ENCODE measurements at regions not wholly inside any gene's neighbourhood (a gene's known extent, or its start where the extent isn't known, plus 50 kb on each side); places are given as distances from the start of the nearest gene placed in this dataset.
"Not testable (repeated sequence)": the region's sequence is repeated elsewhere in the genome, so short reads cannot be mapped to it uniquely, and the experiment has no call there.

- intact Hi-C loops (cut with DNase I, micrococcal nuclease), result no loop called here
- ATAC-seq (ENCODE audit: poor library complexity) (no peak), DNase-seq (no peak)
- H3K27me3 Mint-ChIP-seq, result no peaks in the 10 kb centered on the region
- H3K4me1 Mint-ChIP-seq (ENCODE audit: low read depth), result no peaks in the 10 kb centered on the region
- no peak overlapping the region for H3K27ac Mint-ChIP-seq
- Histone ChIP-seq H3K27ac (ENCODE audit: low read depth in 1 of 2, low read length in 2 of 2) (no peak overlapping the region), H3K36me3 (ENCODE audit: insufficient read depth, low read length) (no peaks in the 10 kb centered on the region), H3K9me3 (ENCODE audit: control insufficient read depth in 1 of 2, insufficient read depth in 1 of 2, low read length in 2 of 2) (no peaks in the 10 kb centered on the region), H3K27me3 (ENCODE audit: control insufficient read depth in 1 of 2, insufficient read depth in 2 of 2, low read length in 2 of 2) (no peaks in the 10 kb centered on the region), H3K4me3 (ENCODE audit: low read length) (no peak overlapping the region), H3K4me1 (ENCODE audit: insufficient read depth, low read length) (no peaks in the 10 kb centered on the region)
- H3K36me3 Mint-ChIP-seq (ENCODE audit: low read depth), result no peaks in the 10 kb centered on the region
- H3K4me3 Mint-ChIP-seq, result no peak overlapping the region
- CTCF ChIA-PET, result interaction anchor here (1.0 kb wide), 1 partner anchor 21 kb away, joined by 3 read pairs; no protein-coding TSS in a partner anchor
- no peak for TF ChIP-seq CTCF (IDR thresholded peaks at IDR 0.05)
- H3K9me3 Mint-ChIP-seq, result no peaks in the 10 kb centered on the region
- POLR2A ChIA-PET, result interaction anchor here (0.5 kb wide), 1 partner anchor 103 kb away, joined by 3 read pairs; no protein-coding TSS in a partner anchor
Measured at GRCh38 chr12:116378002-116378401, 100.5 kb upstream of the MED13L start.

- Mint-ChIP-seq H3K4me3 (no peak overlapping the region), H3K27me3 (no peaks in the 10 kb centered on the region), H3K36me3 (ENCODE audit: low read depth) (no peaks in the 10 kb centered on the region), H3K27ac (no peak overlapping the region), H3K9me3 (no peaks in the 10 kb centered on the region), H3K4me1 (ENCODE audit: low read depth) (no peaks in the 10 kb centered on the region)
- no peak for ATAC-seq (ENCODE audit: poor library complexity)
- ChIA-PET CTCF (no interaction called here), POLR2A (no interaction called here)
- Histone ChIP-seq H3K36me3 (ENCODE audit: insufficient read depth, low read length) (no peaks in the 10 kb centered on the region), H3K4me3 (ENCODE audit: low read length) (no peak overlapping the region), H3K27ac (ENCODE audit: low read depth in 1 of 2, low read length in 2 of 2) (no peak overlapping the region), H3K27me3 (ENCODE audit: control insufficient read depth in 1 of 2, insufficient read depth in 2 of 2, low read length in 2 of 2) (no peaks in the 10 kb centered on the region), H3K4me1 (ENCODE audit: insufficient read depth, low read length) (no peaks in the 10 kb centered on the region), H3K9me3 (ENCODE audit: control insufficient read depth in 1 of 2, insufficient read depth in 1 of 2, low read length in 2 of 2) (no peaks in the 10 kb centered on the region)
- DNase-seq, result peak in 2 of 14 experiments; percentile 18 to 27
- intact Hi-C loops (cut with DNase I, micrococcal nuclease), result no loop called here
- no peak for TF ChIP-seq CTCF (IDR thresholded peaks at IDR 0.05)
Measured at GRCh38 chr12:116380108-116380507, 102.6 kb upstream of the MED13L start.

- DNase-seq; H3K4me1 Mint-ChIP-seq (ENCODE audit: low read depth); POLR2A ChIA-PET; ATAC-seq (ENCODE audit: poor library complexity); H3K9me3 Mint-ChIP-seq; H3K9me3 ChIP-seq (ENCODE audit: control insufficient read depth in 1 of 2, insufficient read depth in 1 of 2, low read length in 2 of 2); H3K36me3 Mint-ChIP-seq (ENCODE audit: low read depth); H3K27ac Mint-ChIP-seq; H3K27me3 ChIP-seq (ENCODE audit: control insufficient read depth in 1 of 2, insufficient read depth in 2 of 2, low read length in 2 of 2); H3K4me3 Mint-ChIP-seq; H3K4me1 ChIP-seq (ENCODE audit: insufficient read depth, low read length); H3K27me3 Mint-ChIP-seq; H3K36me3 ChIP-seq (ENCODE audit: insufficient read depth, low read length); intact Hi-C loops (cut with DNase I, micrococcal nuclease); CTCF ChIA-PET; H3K4me3 ChIP-seq (ENCODE audit: low read length); H3K27ac ChIP-seq (ENCODE audit: low read depth in 1 of 2, low read length in 2 of 2): not testable (repeated sequence)
Measured at GRCh38 chr12:116380740-116381139, 103.2 kb upstream of the MED13L start.

- H3K4me1 Mint-ChIP-seq (ENCODE audit: low read depth), result no peaks in the 10 kb centered on the region
- H3K27ac Mint-ChIP-seq, result no peak overlapping the region
- ChIA-PET CTCF (no interaction called here), POLR2A (no interaction called here)
- H3K9me3 ChIP-seq (ENCODE audit: control insufficient read depth in 1 of 2, insufficient read depth in 1 of 2, low read length in 2 of 2), result no peaks in the 10 kb centered on the region
- no peaks in the 10 kb centered on the region for H3K36me3 Mint-ChIP-seq (ENCODE audit: low read depth)
- no peaks in the 10 kb centered on the region for H3K27me3 Mint-ChIP-seq
- no peaks in the 10 kb centered on the region for H3K4me1 ChIP-seq (ENCODE audit: insufficient read depth, low read length)
- no peaks in the 10 kb centered on the region for H3K36me3 ChIP-seq (ENCODE audit: insufficient read depth, low read length)
- no peak for TF ChIP-seq CTCF (IDR thresholded peaks at IDR 0.05)
- no peaks in the 10 kb centered on the region for H3K9me3 Mint-ChIP-seq
- ATAC-seq (ENCODE audit: poor library complexity) (no peak), DNase-seq (no peak)
- no peak overlapping the region for H3K4me3 ChIP-seq (ENCODE audit: low read length)
- no peak overlapping the region for H3K27ac ChIP-seq (ENCODE audit: low read depth in 1 of 2, low read length in 2 of 2)
- no peak overlapping the region for H3K4me3 Mint-ChIP-seq
- intact Hi-C loops (cut with DNase I, micrococcal nuclease), result no loop called here
- no peaks in the 10 kb centered on the region for H3K27me3 ChIP-seq (ENCODE audit: control insufficient read depth in 1 of 2, insufficient read depth in 2 of 2, low read length in 2 of 2)
Measured at GRCh38 chr12:116381240-116381743, 103.8 kb upstream of the MED13L start.
